WERI-Rb-1 (cell line): ENCODE measurements at regions not wholly inside any gene's neighbourhood (a gene's known extent, or its start where the extent isn't known, plus 50 kb on each side); places are given as distances from the start of the nearest gene placed in this dataset.

Source experiments
- DNase-seq: peaks from one replicate; pipeline ENCODE4 v3.0.0-alpha.2; 2020
- H3K27ac ChIP-seq: fragments of 250-450 bp; sonication (Bioruptor Pico); 2 replicates; pipeline ENCODE4 v1.5.1; 2020; ENCODE audit warnings: mild to moderate bottlenecking, moderate library complexity
- H3K27me3 ChIP-seq: fragments of 250-450 bp; sonication (Bioruptor Pico); 2 replicates; pipeline ENCODE4 v1.5.1; 2021; ENCODE audit warnings: mild to moderate bottlenecking, low read depth, moderate library complexity; ENCODE audit not compliant: insufficient read depth, severe bottlenecking
- H3K36me3 ChIP-seq: fragments of 250-450 bp; sonication (Bioruptor Pico); 2 replicates; pipeline ENCODE4 v1.5.1; 2020; ENCODE audit warnings: mild to moderate bottlenecking, moderate library complexity
- H3K4me3 ChIP-seq: 2 replicates; pipeline ENCODE4 v1.5.1; 2011; ENCODE audit warnings: low read depth, mild to moderate bottlenecking, control low read depth, low read length
- H3K9me3 ChIP-seq: fragments of 250-450 bp; sonication (Bioruptor Pico); 2 replicates; pipeline ENCODE4 v1.5.1; 2021; ENCODE audit warnings: mild to moderate bottlenecking, moderate library complexity; ENCODE audit not compliant: severe bottlenecking
- CTCF ChIP-seq: IDR thresholded peaks from 2 replicates; pipeline ENCODE4 v1.5.1; 2011; ENCODE audit warnings: low read depth, mild to moderate bottlenecking, control low read depth, inconsistent platforms, low read length

GRCh38 chr21:26281506-26281905 lies 110.9 kb upstream of the APP start:
- no peak for DNase-seq
- H3K9me3 ChIP-seq: no peaks in the 10 kb centered on the region
- no peak overlapping the region for H3K4me3 ChIP-seq
- peaks cover 7% of the 10 kb centered on the region for H3K27me3 ChIP-seq
- no peak overlapping the region for H3K27ac ChIP-seq
- no peak for TF ChIP-seq CTCF
- H3K36me3 ChIP-seq: no peaks in the 10 kb centered on the region

GRCh38 chr21:26280775-26281174 lies 110.2 kb upstream of the APP start:
- DNase-seq: peak; percentile 42
- TF ChIP-seq CTCF: no peak
- Histone ChIP-seq H3K4me3 (no peak overlapping the region), H3K27ac (no peak overlapping the region), H3K36me3 (no peaks in the 10 kb centered on the region), H3K9me3 (no peaks in the 10 kb centered on the region), H3K27me3 (peaks cover 7% of the 10 kb centered on the region)

- H3K4me3 ChIP-seq: no peak overlapping the region
- no peak overlapping the region for H3K27ac ChIP-seq
- H3K27me3 ChIP-seq: peaks cover 7% of the 10 kb centered on the region
- TF ChIP-seq CTCF: no peak
- no peaks in the 10 kb centered on the region for H3K9me3 ChIP-seq
- no peak for DNase-seq
- H3K36me3 ChIP-seq: no peaks in the 10 kb centered on the region
Measured at GRCh38 chr21:26280148-26280547, 109.6 kb upstream of the APP start.

GRCh38 chr21:26275801-26276200 lies 105.2 kb upstream of the APP start:
- Histone ChIP-seq H3K36me3 (no peaks in the 10 kb centered on the region), H3K4me3 (no peak overlapping the region), H3K27ac (no peak overlapping the region), H3K9me3 (peaks cover 13% of the 10 kb centered on the region), H3K27me3 (no peaks in the 10 kb centered on the region)
- no peak for TF ChIP-seq CTCF
- no peak for DNase-seq

GRCh38 chr21:26273686-26274313 lies 103.2 kb upstream of the APP start:
- no peak overlapping the region for H3K4me3 ChIP-seq
- TF ChIP-seq CTCF: no peak
- H3K27ac ChIP-seq: no peak overlapping the region
- no peaks in the 10 kb centered on the region for H3K27me3 ChIP-seq
- H3K9me3 ChIP-seq: peaks cover 13% of the 10 kb centered on the region
- no peak for DNase-seq
- H3K36me3 ChIP-seq: no peaks in the 10 kb centered on the region

GRCh38 chr21:26267389-26267788 lies 96.8 kb upstream of the APP start:
- H3K36me3 ChIP-seq: no peaks in the 10 kb centered on the region
- H3K27me3 ChIP-seq: no peaks in the 10 kb centered on the region
- no peaks in the 10 kb centered on the region for H3K9me3 ChIP-seq
- no peak for TF ChIP-seq CTCF
- H3K27ac ChIP-seq: no peak overlapping the region
- DNase-seq: no peak
- no peak overlapping the region for H3K4me3 ChIP-seq
